GM12878 (cell line): ENCODE measurements at regions not wholly inside any gene's neighbourhood (a gene's known extent, or its start where the extent isn't known, plus 50 kb on each side); places are given as distances from the start of the nearest gene placed in this dataset.

ENCODE experiments used
- ATAC-seq: fragments of 200-7000 bp; cut with Tn5 transposase; 3 replicates; pipeline ENCODE4 v1.9.1; 2020; ENCODE audit warnings: mild to moderate bottlenecking, moderate library complexity
- BruUV-seq: library from RNA; stranded (reverse); fragments of 400-500 nt; replicated peaks from 2 replicates; lab custom pipeline; 2021; lab: Mats Ljungman, UMichigan
- CTCF ChIA-PET: fragments of 300-600 bp; sonication (Branson Sonifier 250); formaldehyde crosslinking; extraction: SDS; loops from one replicate; lab custom pipeline; 2021; ENCODE audit warnings: inconsistent platforms; lab: Yijun Ruan, JAX
- POLR2A ChIA-PET: fragments of 350-600 bp; formaldehyde crosslinking; extraction: SDS; loops from one replicate; lab custom pipeline; 2021; ENCODE audit warnings: inconsistent platforms; lab: Charles Lee
- RAD21 ChIA-PET: fragments of 300-600 bp; sonication (Branson Sonifier 250); formaldehyde crosslinking; loops from one replicate; lab custom pipeline; 2023; ENCODE audit warnings: antibody characterized with exemption; ENCODE audit not compliant: unreplicated experiment; lab: Charles Lee
- SMC1A ChIA-PET: fragments of 300-600 bp; sonication (Branson Sonifier 250); formaldehyde crosslinking; loops from one replicate; lab custom pipeline; 2023; ENCODE audit not compliant: unreplicated experiment, uncharacterized antibody; lab: Charles Lee
- DNase-seq: peaks from one replicate; pipeline ENCODE4 v3.0.0-alpha.2; 2011; ENCODE audit warnings: low read depth, low spot score
- FAIRE-seq: peaks from 3 replicates; lab custom pipeline; 2011; peaks lifted over from hg19 to GRCh38; lab: Jason Lieb, UNC
- H2AFZ ChIP-seq: 2 replicates; pipeline ENCODE4 v1.6.0; 2011; ENCODE audit warnings: low read depth, low read length, control low read depth; ENCODE audit not compliant: control insufficient read depth
- H3K27ac ChIP-seq: 2 replicates; pipeline ENCODE4 v1.5.1; 2011; ENCODE audit warnings: control low read depth; ENCODE audit not compliant: control insufficient read depth, insufficient read depth
- H3K27me3 ChIP-seq, 2 experiments: replicated peaks in 1 of 2; 2 replicates each; pipeline versions ENCODE4 v1.6.0 to v1.6.1; 2011; ENCODE audit warnings: low read length in 1 of 2; ENCODE audit not compliant: control insufficient read depth in 2 of 2, insufficient read depth in 2 of 2
- H3K36me3 ChIP-seq, 2 experiments: 2 replicates each; pipeline ENCODE4 v1.5.1; 2011; ENCODE audit warnings: low read length in 1 of 2; ENCODE audit not compliant: control insufficient read depth in 2 of 2, insufficient read depth in 2 of 2
- H3K4me1 ChIP-seq: 2 replicates; pipeline ENCODE4 v1.6.1; 2011; ENCODE audit warnings: mild to moderate bottlenecking, low read length, moderate library complexity, mixed read lengths; ENCODE audit not compliant: control insufficient read depth, insufficient read depth
- H3K4me2 ChIP-seq: 2 replicates; pipeline ENCODE4 v1.6.0; 2011; ENCODE audit warnings: control low read depth; ENCODE audit not compliant: control insufficient read depth, insufficient read depth
- H3K4me3 ChIP-seq: fragments of 200-600 bp; sonication (generic); 2 replicates; pipeline ENCODE4 v1.5.1; 2016
- H3K79me2 ChIP-seq: 2 replicates; pipeline ENCODE4 v1.6.0; 2011; ENCODE audit warnings: low read length; ENCODE audit not compliant: control insufficient read depth, insufficient read depth
- H3K9ac ChIP-seq: 2 replicates; pipeline ENCODE4 v1.8.0; 2011; ENCODE audit warnings: low read length, control low read depth, mixed read lengths; ENCODE audit not compliant: control insufficient read depth, insufficient read depth
- H3K9me3 ChIP-seq: replicated peaks from 3 replicates; pipeline ENCODE4 v1.5.1; 2011; ENCODE audit warnings: mild to moderate bottlenecking, low read length; ENCODE audit not compliant: control insufficient read depth, insufficient read depth
- H4K20me1 ChIP-seq: 2 replicates; pipeline ENCODE4 v1.6.0; 2011; ENCODE audit not compliant: control insufficient read depth, insufficient read depth
- EED ChIP-seq: sonication (generic); IDR thresholded peaks from 2 replicates; pipeline ENCODE4 v1.6.1; 2016; ENCODE audit warnings: antibody characterized with exemption, low read depth
- POU2F2 ChIP-seq: IDR thresholded peaks from 3 replicates; pipeline ENCODE4 v1.6.1; 2011; ENCODE audit warnings: low read depth, mild to moderate bottlenecking, low read length, borderline replicate concordance
- REST ChIP-seq: IDR thresholded peaks from 2 replicates; pipeline ENCODE4 v1.6.1; 2012; ENCODE audit warnings: mild to moderate bottlenecking, low read depth, low read length
- STAT3 ChIP-seq: IDR thresholded peaks from 2 replicates; pipeline ENCODE4 v1.6.1; 2011; ENCODE audit warnings: low read depth, low read length, improper control_type of control experiment
- WGBS: methylation state at CpG from one replicate; pipeline ENCODE4 v1.1.6; 2016; ENCODE audit warnings: low lambda C conversion rate; ENCODE audit not compliant: insufficient replicate concordance, insufficient coverage; ENCODE audit errors: missing lambda C conversion rate; 5-methylcytosine and 5-hydroxymethylcytosine counted together
- in situ Hi-C: fragments of 300-500 bp; cut with MboI; formaldehyde crosslinking; loops from 9 replicates; pipeline ENCODE4 v1.14.3; 2018; ENCODE audit warnings: mixed read lengths
- intact Hi-C: fragments of 100-400 bp; cut with micrococcal nuclease; formaldehyde crosslinking; loops from one replicate; pipeline ENCODE4 v1.14.2; 2022; ENCODE audit not compliant: unreplicated experiment
- TF ChIP-seq, protein P1 (sequence below): fragments of 450-650 bp; IDR thresholded peaks from 2 replicates; pipeline ENCODE4 v1.6.1; 2018; ENCODE audit warnings: mild to moderate bottlenecking, low read depth, moderate library complexity; ENCODE audit not compliant: partially characterized antibody
- TF ChIP-seq, protein P2 (sequence below): IDR thresholded peaks from 2 replicates; pipeline ENCODE4 v1.6.1; 2011; ENCODE audit warnings: mild to moderate bottlenecking, low read depth, low read length, moderate library complexity; ENCODE audit not compliant: insufficient replicate concordance

DNA sequence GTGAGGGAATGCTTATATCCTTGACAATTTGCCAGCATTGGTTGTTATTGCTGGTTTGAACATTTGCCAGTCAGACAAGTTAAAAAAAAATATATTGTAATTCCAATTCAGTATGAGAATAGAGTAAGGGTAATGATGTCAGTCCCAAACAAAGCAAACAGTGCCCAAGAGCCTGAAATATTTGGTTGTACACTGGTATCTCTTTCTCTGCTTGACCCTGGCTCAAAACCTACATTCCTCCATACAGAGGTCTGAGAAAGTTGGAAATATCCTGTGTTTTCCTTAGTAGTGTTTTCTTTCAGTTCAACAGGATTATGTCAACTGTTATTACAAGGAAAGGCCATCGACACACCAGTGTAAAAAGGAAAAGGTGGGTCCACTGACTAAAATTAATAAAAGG, 145.6 kb downstream of the MRPL39 start:
- H3K4me1 ChIP-seq: peaks cover 57% of the 10 kb centered on the region
- ChIA-PET RAD21 (interaction anchor here (0.9 to 3.4 kb wide), 5 partner anchors 27 to 38 kb away, joined by 3 to 14 read pairs (median 5); no protein-coding TSS in a partner anchor), CTCF (interaction anchor here (0.9 to 1.5 kb wide), 3 partner anchors 26 to 44 kb away, joined by 3 to 5 read pairs (median 3); no protein-coding TSS in a partner anchor), POLR2A (interaction anchor here (0.8 to 1.7 kb wide), 3 partner anchors 27 to 112 kb away, joined by 3 to 4 read pairs (median 4); no protein-coding TSS in a partner anchor), SMC1A (interaction anchor here (0.6 to 2.9 kb wide), 12 partner anchors 27 to 107 kb away, joined by 3 to 22 read pairs (median 4); no protein-coding TSS in a partner anchor)
- peak overlapping the region; percentile 21; the same call in 1 of the 2 replicates for H3K4me3 ChIP-seq
- H2AFZ ChIP-seq: peak overlapping the region; percentile 10; the same call in 1 of the 2 replicates
- WGBS: 0% methylated on average over 1 of the region's 1 CpG
- BruUV-seq: no TSS peak
- H3K36me3 ChIP-seq: no peaks in the 10 kb centered on the region
- no peak for DNase-seq
- H3K4me2 ChIP-seq: peak overlapping the region; percentile 45
- H3K27ac ChIP-seq: peak overlapping the region; percentile 98
- TF ChIP-seq, protein P1, sequence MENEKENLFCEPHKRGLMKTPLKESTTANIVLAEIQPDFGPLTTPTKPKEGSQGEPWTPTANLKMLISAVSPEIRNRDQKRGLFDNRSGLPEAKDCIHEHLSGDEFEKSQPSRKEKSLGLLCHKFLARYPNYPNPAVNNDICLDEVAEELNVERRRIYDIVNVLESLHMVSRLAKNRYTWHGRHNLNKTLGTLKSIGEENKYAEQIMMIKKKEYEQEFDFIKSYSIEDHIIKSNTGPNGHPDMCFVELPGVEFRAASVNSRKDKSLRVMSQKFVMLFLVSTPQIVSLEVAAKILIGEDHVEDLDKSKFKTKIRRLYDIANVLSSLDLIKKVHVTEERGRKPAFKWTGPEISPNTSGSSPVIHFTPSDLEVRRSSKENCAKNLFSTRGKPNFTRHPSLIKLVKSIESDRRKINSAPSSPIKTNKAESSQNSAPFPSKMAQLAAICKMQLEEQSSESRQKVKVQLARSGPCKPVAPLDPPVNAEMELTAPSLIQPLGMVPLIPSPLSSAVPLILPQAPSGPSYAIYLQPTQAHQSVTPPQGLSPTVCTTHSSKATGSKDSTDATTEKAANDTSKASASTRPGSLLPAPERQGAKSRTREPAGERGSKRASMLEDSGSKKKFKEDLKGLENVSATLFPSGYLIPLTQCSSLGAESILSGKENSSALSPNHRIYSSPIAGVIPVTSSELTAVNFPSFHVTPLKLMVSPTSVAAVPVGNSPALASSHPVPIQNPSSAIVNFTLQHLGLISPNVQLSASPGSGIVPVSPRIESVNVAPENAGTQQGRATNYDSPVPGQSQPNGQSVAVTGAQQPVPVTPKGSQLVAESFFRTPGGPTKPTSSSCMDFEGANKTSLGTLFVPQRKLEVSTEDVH: no peak
- no peak for TF ChIP-seq POU2F2
- ATAC-seq: no peak
- H4K20me1 ChIP-seq: no peaks in the 10 kb centered on the region
- no peak for FAIRE-seq
- peak overlapping the region; percentile 56 for H3K9ac ChIP-seq
- in situ Hi-C loops: no loop called here
- H3K9me3 ChIP-seq: peaks cover 8% of the 10 kb centered on the region; the same call in 2 of the 3 replicates
- H3K27me3 ChIP-seq: no peaks in the 10 kb centered on the region
- peaks cover 49% of the 10 kb centered on the region for H3K79me2 ChIP-seq
- intact Hi-C loops: no loop called here

DNA sequence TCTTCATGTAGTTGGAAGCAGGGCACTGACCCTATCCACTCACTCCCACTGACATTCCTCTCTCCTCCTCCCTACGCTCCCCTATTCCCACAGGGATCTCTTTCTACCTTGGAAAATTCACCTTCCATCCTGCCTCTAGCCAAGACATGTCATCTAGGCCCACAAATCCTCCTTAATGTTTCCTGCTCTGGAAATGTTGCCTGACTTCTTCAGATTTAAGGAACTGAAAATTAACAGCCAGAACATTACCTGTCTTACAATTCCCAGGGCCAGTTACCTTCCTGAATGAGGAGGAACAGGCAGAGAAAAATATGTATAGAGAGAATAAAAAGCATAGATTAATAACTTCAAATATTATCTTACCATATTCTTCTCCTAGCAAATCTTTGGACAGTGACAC, 147.3 kb downstream of the MRPL39 start:
- in situ Hi-C loops: no loop called here
- no peak overlapping the region for H3K4me3 ChIP-seq
- 93% methylated on average over 1 of the region's 1 CpG for WGBS
- no peaks in the 10 kb centered on the region for H3K36me3 ChIP-seq
- POLR2A ChIA-PET: interaction anchor here (4.6 kb wide), 1 partner anchor 34 kb away, joined by 51 read pairs; no protein-coding TSS in a partner anchor
- peaks cover 71% of the 10 kb centered on the region for H3K4me1 ChIP-seq
- ATAC-seq: no peak
- no peaks in the 10 kb centered on the region for H3K27me3 ChIP-seq
- H3K9me3 ChIP-seq: peaks cover 7% of the 10 kb centered on the region; the same call in 2 of the 3 replicates
- intact Hi-C loops: no loop called here
- H3K79me2 ChIP-seq: peaks cover 53% of the 10 kb centered on the region
- peak overlapping the region; percentile 28; the same call in 1 of the 2 replicates for H3K4me2 ChIP-seq
- SMC1A ChIA-PET: no interaction called here
- H3K27ac ChIP-seq: peak overlapping the region; percentile 98
- no peak for DNase-seq
- 0 out of 2 replicates have a peak overlapping the region, but pooled peaks have one; percentile 13 for H3K9ac ChIP-seq
- CTCF ChIA-PET: no interaction called here
- no peaks in the 10 kb centered on the region for H4K20me1 ChIP-seq
- RAD21 ChIA-PET: interaction anchor here (0.8 kb wide), 1 partner anchor 28 kb away, joined by 3 read pairs; no protein-coding TSS in a partner anchor
- no peak overlapping the region for H2AFZ ChIP-seq
- no peak for FAIRE-seq
- no TSS peak for BruUV-seq
- no peak for TF ChIP-seq STAT3
- TF ChIP-seq, protein P2, sequence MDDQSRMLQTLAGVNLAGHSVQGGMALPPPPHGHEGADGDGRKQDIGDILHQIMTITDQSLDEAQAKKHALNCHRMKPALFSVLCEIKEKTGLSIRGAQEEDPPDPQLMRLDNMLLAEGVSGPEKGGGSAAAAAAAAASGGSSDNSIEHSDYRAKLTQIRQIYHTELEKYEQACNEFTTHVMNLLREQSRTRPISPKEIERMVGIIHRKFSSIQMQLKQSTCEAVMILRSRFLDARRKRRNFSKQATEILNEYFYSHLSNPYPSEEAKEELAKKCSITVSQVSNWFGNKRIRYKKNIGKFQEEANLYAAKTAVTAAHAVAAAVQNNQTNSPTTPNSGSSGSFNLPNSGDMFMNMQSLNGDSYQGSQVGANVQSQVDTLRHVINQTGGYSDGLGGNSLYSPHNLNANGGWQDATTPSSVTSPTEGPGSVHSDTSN: no peak
- peak; percentile 69; the same call in 1 of the 2 replicates for TF ChIP-seq EED
- no peak for TF ChIP-seq REST
